ENCODE measurements at regions not wholly inside any gene's neighbourhood (a gene's known extent, or its start where the extent isn't known, plus 50 kb on each side); places are given as distances from the start of the nearest gene placed in this dataset.

DNA sequence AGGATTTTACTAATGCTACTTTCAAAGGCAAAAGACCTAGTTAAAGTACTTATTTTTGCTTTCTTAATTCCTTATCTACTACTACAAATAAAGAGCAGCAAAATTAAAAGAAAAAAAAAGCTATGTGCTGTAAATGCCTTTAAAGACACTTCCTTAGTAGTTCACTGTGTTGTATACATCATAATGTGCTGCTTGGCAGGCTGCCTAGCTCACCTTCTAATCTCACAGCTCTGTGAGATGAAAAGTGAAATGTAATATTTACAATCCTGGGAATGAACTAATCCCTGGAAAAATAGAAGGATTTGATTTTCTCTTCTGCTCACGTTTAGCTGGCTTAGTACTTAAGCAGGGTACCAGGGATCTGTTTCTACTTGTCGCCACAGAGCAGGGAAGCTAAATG is 184.4 kb upstream of the ALG10B start:
- TF ChIP-seq, protein P1, sequence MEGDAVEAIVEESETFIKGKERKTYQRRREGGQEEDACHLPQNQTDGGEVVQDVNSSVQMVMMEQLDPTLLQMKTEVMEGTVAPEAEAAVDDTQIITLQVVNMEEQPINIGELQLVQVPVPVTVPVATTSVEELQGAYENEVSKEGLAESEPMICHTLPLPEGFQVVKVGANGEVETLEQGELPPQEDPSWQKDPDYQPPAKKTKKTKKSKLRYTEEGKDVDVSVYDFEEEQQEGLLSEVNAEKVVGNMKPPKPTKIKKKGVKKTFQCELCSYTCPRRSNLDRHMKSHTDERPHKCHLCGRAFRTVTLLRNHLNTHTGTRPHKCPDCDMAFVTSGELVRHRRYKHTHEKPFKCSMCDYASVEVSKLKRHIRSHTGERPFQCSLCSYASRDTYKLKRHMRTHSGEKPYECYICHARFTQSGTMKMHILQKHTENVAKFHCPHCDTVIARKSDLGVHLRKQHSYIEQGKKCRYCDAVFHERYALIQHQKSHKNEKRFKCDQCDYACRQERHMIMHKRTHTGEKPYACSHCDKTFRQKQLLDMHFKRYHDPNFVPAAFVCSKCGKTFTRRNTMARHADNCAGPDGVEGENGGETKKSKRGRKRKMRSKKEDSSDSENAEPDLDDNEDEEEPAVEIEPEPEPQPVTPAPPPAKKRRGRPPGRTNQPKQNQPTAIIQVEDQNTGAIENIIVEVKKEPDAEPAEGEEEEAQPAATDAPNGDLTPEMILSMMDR (conservative IDR thresholded peaks at IDR 0.05; ENCODE audit: low read length), result no peak
- no peak for TF ChIP-seq EZH2phosphoT487 (IDR thresholded peaks at IDR 0.05; ENCODE audit: borderline replicate concordance, low read depth, low read length)
